ENCODE measurements at regions not wholly inside any gene's neighbourhood (a gene's known extent, or its start where the extent isn't known, plus 50 kb on each side); places are given as distances from the start of the nearest gene placed in this dataset.

GRCh38 chr2:21945658-21946057 lies 821.9 kb downstream of the TDRD15 start:
- no peak overlapping the region for H3K27ac Mint-ChIP-seq
- H3K36me3 Mint-ChIP-seq, result no peaks in the 10 kb centered on the region
- DNase-seq (ENCODE audit: extremely low spot score, unreplicated experiment), result no peak
- TF ChIP-seq, protein P1, sequence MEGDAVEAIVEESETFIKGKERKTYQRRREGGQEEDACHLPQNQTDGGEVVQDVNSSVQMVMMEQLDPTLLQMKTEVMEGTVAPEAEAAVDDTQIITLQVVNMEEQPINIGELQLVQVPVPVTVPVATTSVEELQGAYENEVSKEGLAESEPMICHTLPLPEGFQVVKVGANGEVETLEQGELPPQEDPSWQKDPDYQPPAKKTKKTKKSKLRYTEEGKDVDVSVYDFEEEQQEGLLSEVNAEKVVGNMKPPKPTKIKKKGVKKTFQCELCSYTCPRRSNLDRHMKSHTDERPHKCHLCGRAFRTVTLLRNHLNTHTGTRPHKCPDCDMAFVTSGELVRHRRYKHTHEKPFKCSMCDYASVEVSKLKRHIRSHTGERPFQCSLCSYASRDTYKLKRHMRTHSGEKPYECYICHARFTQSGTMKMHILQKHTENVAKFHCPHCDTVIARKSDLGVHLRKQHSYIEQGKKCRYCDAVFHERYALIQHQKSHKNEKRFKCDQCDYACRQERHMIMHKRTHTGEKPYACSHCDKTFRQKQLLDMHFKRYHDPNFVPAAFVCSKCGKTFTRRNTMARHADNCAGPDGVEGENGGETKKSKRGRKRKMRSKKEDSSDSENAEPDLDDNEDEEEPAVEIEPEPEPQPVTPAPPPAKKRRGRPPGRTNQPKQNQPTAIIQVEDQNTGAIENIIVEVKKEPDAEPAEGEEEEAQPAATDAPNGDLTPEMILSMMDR (conservative IDR thresholded peaks at IDR 0.05), result no peak
- H3K4me3 Mint-ChIP-seq, result no peak overlapping the region
- H3K4me1 Mint-ChIP-seq (ENCODE audit: unreplicated experiment), result no peaks in the 10 kb centered on the region
- H3K27me3 Mint-ChIP-seq, result no peaks in the 10 kb centered on the region
- no peaks in the 10 kb centered on the region for H3K9me3 Mint-ChIP-seq

DNA sequence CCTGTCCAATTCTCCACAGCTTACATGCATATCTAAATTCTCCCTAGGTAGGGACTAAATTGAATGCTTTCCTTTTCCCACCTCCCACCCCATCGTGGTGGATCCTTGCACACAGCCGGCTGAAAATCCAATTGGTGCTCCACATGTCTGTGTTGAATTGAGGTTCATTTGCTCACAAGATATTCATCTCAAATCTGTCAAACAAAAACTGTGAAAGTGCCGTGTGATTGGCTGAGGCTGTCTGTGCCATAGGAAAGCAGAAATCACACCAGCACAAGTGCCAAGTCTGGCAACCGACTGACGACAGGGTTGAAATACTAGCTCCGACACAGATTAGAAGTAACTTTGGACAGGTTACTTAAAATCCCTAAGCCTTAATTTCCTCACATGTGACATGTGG lies 823.3 kb downstream of the TDRD15 start:
- H3K4me3 Mint-ChIP-seq, result no peak overlapping the region
- H3K36me3 Mint-ChIP-seq, result no peaks in the 10 kb centered on the region
- TF ChIP-seq, protein P1 (conservative IDR thresholded peaks at IDR 0.05), result no peak
- no peaks in the 10 kb centered on the region for H3K9me3 Mint-ChIP-seq
- peaks cover 2% of the 10 kb centered on the region for H3K27me3 Mint-ChIP-seq
- DNase-seq (ENCODE audit: extremely low spot score, unreplicated experiment), result no peak
- H3K4me1 Mint-ChIP-seq (ENCODE audit: unreplicated experiment), result no peaks in the 10 kb centered on the region
- H3K27ac Mint-ChIP-seq, result no peak overlapping the region

DNA sequence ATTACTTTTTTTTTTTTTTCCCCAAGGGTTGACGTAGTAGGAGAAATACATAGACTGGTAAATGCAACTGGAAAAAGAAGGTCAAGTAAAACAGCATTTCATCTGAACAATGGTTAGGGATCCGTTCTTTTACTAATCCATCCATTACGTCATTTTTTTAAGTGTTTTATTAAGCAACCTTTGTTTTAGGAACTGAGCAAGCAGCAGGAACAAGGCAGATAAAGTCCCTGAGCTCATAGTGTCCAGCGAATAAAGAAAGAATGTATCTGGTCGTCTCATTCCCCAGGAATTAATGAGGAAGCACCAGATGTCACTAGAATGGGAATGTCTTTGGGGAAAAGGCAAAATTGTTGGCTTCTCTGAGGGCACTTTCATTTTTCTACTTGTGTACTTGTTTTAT lies 842.4 kb downstream of the TDRD15 start:
- Mint-ChIP-seq H3K27ac (no peak overlapping the region), H3K9me3 (no peaks in the 10 kb centered on the region), H3K4me3 (no peak overlapping the region), H3K4me1 (ENCODE audit: unreplicated experiment) (no peaks in the 10 kb centered on the region), H3K36me3 (no peaks in the 10 kb centered on the region), H3K27me3 (peaks cover 4% of the 10 kb centered on the region)
- TF ChIP-seq, protein P1 (conservative IDR thresholded peaks at IDR 0.05), result no peak
- no peak for DNase-seq (ENCODE audit: extremely low spot score, unreplicated experiment)

GRCh38 chr2:21970971-21971370 lies 847.2 kb downstream of the TDRD15 start:
- TF ChIP-seq, protein P1 (conservative IDR thresholded peaks at IDR 0.05), result no peak
- Mint-ChIP-seq H3K27ac (no peak overlapping the region), H3K27me3 (no peaks in the 10 kb centered on the region), H3K4me3 (no peak overlapping the region), H3K4me1 (ENCODE audit: unreplicated experiment) (no peaks in the 10 kb centered on the region), H3K9me3 (no peaks in the 10 kb centered on the region), H3K36me3 (no peaks in the 10 kb centered on the region)
- DNase-seq (ENCODE audit: extremely low spot score, unreplicated experiment), result no peak

DNA sequence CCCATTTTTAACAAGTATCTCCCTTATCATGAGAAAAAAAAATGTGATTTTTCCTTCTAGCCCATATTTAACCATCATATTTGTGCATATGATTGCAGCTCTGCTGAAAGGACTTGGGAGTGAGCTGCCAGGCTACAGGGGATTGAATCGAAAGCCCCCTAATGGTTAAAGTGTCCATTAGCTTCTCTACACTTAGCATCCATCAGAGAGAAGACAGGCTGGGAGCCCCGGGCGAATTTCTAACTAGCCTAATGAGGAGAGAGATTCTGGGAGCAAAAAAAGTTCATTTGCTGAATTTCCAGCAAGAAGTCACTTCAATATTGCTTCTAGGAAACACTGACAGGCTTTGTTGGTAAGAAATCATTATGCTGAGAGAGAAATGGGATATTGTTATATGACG lies 848.8 kb downstream of the TDRD15 start:
- H3K4me1 Mint-ChIP-seq (ENCODE audit: unreplicated experiment), result no peaks in the 10 kb centered on the region

More for the DNA sequence above, 848.8 kb downstream of the TDRD15 start:
- no peak overlapping the region for H3K4me3 Mint-ChIP-seq
- H3K9me3 Mint-ChIP-seq, result no peaks in the 10 kb centered on the region
- no peaks in the 10 kb centered on the region for H3K36me3 Mint-ChIP-seq
- DNase-seq (ENCODE audit: extremely low spot score, unreplicated experiment), result no peak
- no peak overlapping the region for H3K27ac Mint-ChIP-seq
- H3K27me3 Mint-ChIP-seq, result no peaks in the 10 kb centered on the region
- TF ChIP-seq, protein P1 (conservative IDR thresholded peaks at IDR 0.05), result no peak
